BJ (cell line): ENCODE measurements at regions not wholly inside any gene's neighbourhood (a gene's known extent, or its start where the extent isn't known, plus 50 kb on each side); places are given as distances from the start of the nearest gene placed in this dataset.

Source experiments
- CTCF ChIA-PET: fragments of 350-600 bp; formaldehyde crosslinking; extraction: SDS; loops from one replicate; lab custom pipeline; 2021; ENCODE audit warnings: antibody characterized with exemption, inconsistent platforms; lab: Yijun Ruan, JAX
- POLR2A ChIA-PET: fragments of 300-600 bp; sonication (Branson Sonifier 250); formaldehyde crosslinking; extraction: SDS; loops from one replicate; lab custom pipeline; 2021; ENCODE audit warnings: antibody characterized with exemption; lab: Charles Lee
- DNase-seq: peaks from one replicate; pipeline ENCODE4 v3.0.0-alpha.2; 2011; ENCODE audit warnings: low read depth
- H3K27me3 ChIP-seq: 2 replicates; pipeline ENCODE4 v1.6.0; 2011; ENCODE audit warnings: low read length; ENCODE audit not compliant: control insufficient read depth, insufficient read depth
- H3K36me3 ChIP-seq: 2 replicates; pipeline ENCODE4 v1.5.1; 2011; ENCODE audit warnings: low read length; ENCODE audit not compliant: control insufficient read depth, insufficient read depth
- H3K4me3 ChIP-seq: 2 replicates; pipeline ENCODE4 v1.5.1; 2011; ENCODE audit warnings: low read depth, mild to moderate bottlenecking, control low read depth, low read length
- CTCF ChIP-seq: IDR thresholded peaks from 2 replicates; pipeline ENCODE4 v1.5.1; 2011; ENCODE audit warnings: low read depth, mild to moderate bottlenecking, control low read depth, inconsistent platforms, low read length, moderate library complexity; ENCODE audit not compliant: insufficient read depth

DNA sequence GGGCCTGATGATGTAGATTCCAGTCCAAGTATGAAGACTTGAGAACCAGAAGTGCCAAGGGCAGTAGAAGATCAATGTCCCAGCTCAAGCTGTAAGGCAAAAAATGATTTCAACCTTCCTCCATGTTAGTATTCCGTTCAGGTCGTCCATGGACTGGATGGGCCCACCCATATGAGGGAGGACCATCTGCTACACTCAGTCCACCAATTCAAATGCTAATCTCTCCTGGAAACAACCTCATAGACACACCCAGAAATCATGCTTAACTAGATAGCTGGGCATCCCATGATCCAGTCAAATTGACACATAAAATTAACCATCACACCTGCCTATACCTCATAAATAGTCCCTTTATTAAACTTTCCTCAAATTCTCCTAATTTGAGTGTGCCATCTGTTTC is 73.3 kb upstream of the NFASC start:
- H3K27me3 ChIP-seq, result peaks cover 12% of the 10 kb centered on the region

GRCh38 chr1:204799630-204800029 is 71.0 kb upstream of the NFASC start:
- H3K36me3 ChIP-seq, result no peaks in the 10 kb centered on the region
- peaks cover 19% of the 10 kb centered on the region for H3K27me3 ChIP-seq
- TF ChIP-seq CTCF, result no peak
- POLR2A ChIA-PET, result no interaction called here
- no peak for DNase-seq
- no peak overlapping the region for H3K4me3 ChIP-seq
- CTCF ChIA-PET, result interaction anchor here (1.5 to 12.6 kb wide), 2 partner anchors 5 to 234 kb away, joined by 6 to 164 read pairs; no protein-coding TSS in a partner anchor

More for the DNA sequence above, 73.3 kb upstream of the NFASC start:
- H3K4me3 ChIP-seq, result no peak overlapping the region
- no peak for DNase-seq
- CTCF ChIA-PET, result interaction anchor here (1.0 to 12.6 kb wide), 2 partner anchors 8 to 145 kb away, joined by 4 to 164 read pairs; no protein-coding TSS in a partner anchor
- POLR2A ChIA-PET, result interaction anchor here (0.6 kb wide), 1 partner anchor 1028 kb away, joined by 8 read pairs; no protein-coding TSS in a partner anchor
- no peaks in the 10 kb centered on the region for H3K36me3 ChIP-seq
- TF ChIP-seq CTCF, result no peak

GRCh38 chr1:204801211-204801610 is 69.5 kb upstream of the NFASC start:
- no peak for TF ChIP-seq CTCF
- Histone ChIP-seq H3K4me3 (no peak overlapping the region), H3K27me3 (peaks cover 19% of the 10 kb centered on the region), H3K36me3 (no peaks in the 10 kb centered on the region)
- CTCF ChIA-PET, result interaction anchor here (1.4 to 9.8 kb wide), 4 partner anchors 8 to 236 kb away, joined by 5 to 188 read pairs (median 85); no protein-coding TSS in a partner anchor
- POLR2A ChIA-PET, result no interaction called here
- no peak for DNase-seq

- Histone ChIP-seq H3K4me3 (no peak overlapping the region), H3K36me3 (no peaks in the 10 kb centered on the region), H3K27me3 (peaks cover 19% of the 10 kb centered on the region)
- CTCF ChIA-PET, result interaction anchor here (0.8 to 12.8 kb wide), 8 partner anchors 9 to 258 kb away, joined by 3 to 231 read pairs (median 13); no protein-coding TSS in a partner anchor
- DNase-seq, result no peak
- no peak for TF ChIP-seq CTCF
- POLR2A ChIA-PET, result no interaction called here
These were observed 68.1 kb upstream of the NFASC start for GRCh38 chr1:204802401-204803175.

- POLR2A ChIA-PET, result no interaction called here
- H3K27me3 ChIP-seq, result peaks cover 19% of the 10 kb centered on the region
- CTCF ChIA-PET, result interaction anchor here (0.6 to 12.8 kb wide), 7 partner anchors 10 to 238 kb away, joined by 4 to 231 read pairs (median 22); no protein-coding TSS in a partner anchor
- DNase-seq, result no peak
- TF ChIP-seq CTCF, result no peak
- H3K36me3 ChIP-seq, result no peaks in the 10 kb centered on the region
- H3K4me3 ChIP-seq, result no peak overlapping the region
These were observed 67.1 kb upstream of the NFASC start for GRCh38 chr1:204803607-204804006.
